GM12875 (cell line): ENCODE measurements at regions not wholly inside any gene's neighbourhood (a gene's known extent, or its start where the extent isn't known, plus 50 kb on each side); places are given as distances from the start of the nearest gene placed in this dataset.
"Not testable (repeated sequence)": the region's sequence is repeated elsewhere in the genome, so short reads cannot be mapped to it uniquely, and the experiment has no call there.

Source experiments
- H3K4me3 ChIP-seq: one replicate; pipeline ENCODE4 v1.5.1; 2011; ENCODE audit warnings: low read depth, low read length, control low read depth
- CTCF ChIP-seq: IDR thresholded peaks from 2 replicates; pipeline ENCODE4 v1.5.1; 2011; ENCODE audit warnings: low read depth, mild to moderate bottlenecking, control low read depth, inconsistent platforms, low read length, moderate library complexity, borderline replicate concordance; ENCODE audit not compliant: insufficient read depth

DNA sequence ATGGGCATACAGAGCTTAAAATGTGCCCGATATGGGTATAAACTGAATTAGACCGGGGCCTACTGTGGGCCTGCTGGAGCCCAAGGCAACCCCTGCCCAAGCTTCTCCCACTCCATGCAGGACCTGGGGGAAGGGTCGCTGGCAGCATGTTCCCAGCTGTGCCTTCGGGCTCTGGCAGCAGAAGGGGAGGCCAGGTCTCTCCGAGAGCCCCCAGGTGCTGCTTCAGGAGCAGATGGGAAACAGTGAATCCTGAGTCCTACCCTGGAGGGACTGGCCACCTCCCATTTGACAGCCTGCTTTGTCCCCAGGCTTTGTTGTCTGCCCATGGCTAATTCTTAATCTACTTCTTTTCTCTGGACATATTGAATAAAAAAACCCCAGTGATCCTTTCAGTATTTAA, 315.6 kb upstream of the B3GAT1 start:
- no peak for TF ChIP-seq CTCF
- H3K4me3 ChIP-seq = no peak overlapping the region

GRCh38 chr11:134727204-134727603, 315.2 kb upstream of the B3GAT1 start:
- TF ChIP-seq CTCF = no peak

DNA sequence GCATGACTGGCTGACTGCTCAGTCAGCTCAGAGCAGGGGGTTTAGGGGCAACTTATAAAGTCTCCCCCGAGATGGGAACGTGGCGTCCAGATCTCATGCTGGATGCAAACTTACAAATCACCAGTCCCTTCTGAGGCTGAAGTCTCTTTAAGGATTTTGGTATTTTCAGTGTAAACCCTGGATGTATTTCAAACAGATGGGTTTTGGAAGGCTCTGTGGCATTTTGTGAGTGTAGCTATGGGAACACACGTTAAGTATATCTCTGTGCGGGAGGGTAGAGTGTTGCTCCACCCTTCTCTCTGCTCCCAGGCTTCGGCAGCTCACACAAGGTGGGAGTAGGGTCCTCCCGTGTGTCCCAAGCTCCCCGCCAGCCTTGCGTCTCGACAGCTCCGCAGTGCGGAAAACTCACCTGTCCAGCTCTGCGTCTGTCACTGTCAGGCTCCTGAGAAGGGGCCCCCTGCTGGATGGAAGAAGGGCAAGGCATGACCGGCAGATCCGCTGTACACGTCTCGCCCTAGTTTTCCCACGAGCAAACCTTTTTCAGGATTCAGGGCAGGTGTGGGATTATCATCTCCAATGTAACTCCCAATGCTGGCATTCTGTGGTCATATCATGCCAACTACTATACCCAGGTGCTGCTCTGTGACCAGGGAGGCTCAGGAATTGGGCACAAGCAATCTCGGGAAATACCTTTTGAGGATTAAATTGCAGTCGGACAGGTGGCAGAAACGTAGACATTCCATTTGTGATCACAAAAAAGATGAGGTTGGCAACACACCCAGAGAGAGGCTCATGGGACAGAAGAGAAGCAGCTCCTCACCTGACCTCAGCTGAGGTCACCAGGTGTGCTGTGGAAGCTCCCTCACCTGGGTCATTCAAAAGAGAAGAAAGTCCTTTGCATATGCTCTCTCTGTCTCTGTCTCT, 313.9 kb upstream of the B3GAT1 start:
- TF ChIP-seq CTCF = no peak
- no peak overlapping the region for H3K4me3 ChIP-seq

More at GRCh38 chr11:134727204-134727603, 315.2 kb upstream of the B3GAT1 start:
- H3K4me3 ChIP-seq = no peak overlapping the region

- H3K4me3 ChIP-seq = no peak overlapping the region
- TF ChIP-seq CTCF = no peak
Measured at GRCh38 chr11:134725211-134725610, 313.2 kb upstream of the B3GAT1 start.

- no peak for TF ChIP-seq CTCF
- no peak overlapping the region for H3K4me3 ChIP-seq
Measured at GRCh38 chr11:134724779-134725140, 312.7 kb upstream of the B3GAT1 start.

GRCh38 chr11:134724106-134724778, 312.2 kb upstream of the B3GAT1 start:
- no peak for TF ChIP-seq CTCF
- H3K4me3 ChIP-seq = no peak overlapping the region

- H3K4me3 ChIP-seq = not testable (repeated sequence)
Measured at GRCh38 chr11:134720691-134721070, 308.6 kb upstream of the B3GAT1 start.

GRCh38 chr11:134719940-134720690, 308.1 kb upstream of the B3GAT1 start:
- H3K4me3 ChIP-seq = not testable (repeated sequence)
